Activated CD8-positive, alpha-beta memory T cell treated with anti-CD3 and anti-CD28 coated beads for 36 hours (primary cell): ENCODE measurements at regions not wholly inside any gene's neighbourhood (a gene's known extent, or its start where the extent isn't known, plus 50 kb on each side); places are given as distances from the start of the nearest gene placed in this dataset.

ENCODE experiments used
- CTCF ChIA-PET: fragments of 350-600 bp; sonication (Branson Sonifier 250); formaldehyde crosslinking; loops from one replicate; lab custom pipeline; 2021; ENCODE audit warnings: antibody characterized with exemption; lab: Charles Lee
- POLR2A ChIA-PET: fragments of 350-600 bp; sonication (Branson Sonifier 250); formaldehyde crosslinking; loops from one replicate; lab custom pipeline; 2021; ENCODE audit warnings: antibody characterized with exemption; lab: Charles Lee

GRCh38 chr12:91326058-91327027, 143.7 kb upstream of the DCN start:
- CTCF ChIA-PET: interaction anchor here (1.7 kb wide), 1 partner anchor 348 kb away, joined by 5 read pairs; no protein-coding TSS in a partner anchor
- POLR2A ChIA-PET: no interaction called here

DNA sequence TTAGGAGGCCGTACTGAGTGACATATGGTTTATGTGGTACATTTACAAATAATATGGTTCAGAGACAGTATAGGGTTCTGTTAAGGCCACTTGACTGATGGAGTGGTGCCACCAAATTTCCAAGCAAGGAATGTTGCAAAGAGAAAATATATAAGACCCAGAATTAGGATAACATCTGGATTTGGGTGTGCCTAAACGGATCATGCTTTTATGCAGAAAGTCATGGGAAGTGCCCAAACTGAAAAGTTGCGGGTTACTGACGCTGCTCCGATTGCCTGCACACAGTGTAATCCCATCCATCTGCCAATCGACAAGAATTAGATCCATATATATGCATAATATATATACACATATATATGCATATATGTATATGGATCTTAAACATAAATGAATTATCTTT, 138.4 kb upstream of the DCN start:
- POLR2A ChIA-PET: no interaction called here
- CTCF ChIA-PET: no interaction called here

DNA sequence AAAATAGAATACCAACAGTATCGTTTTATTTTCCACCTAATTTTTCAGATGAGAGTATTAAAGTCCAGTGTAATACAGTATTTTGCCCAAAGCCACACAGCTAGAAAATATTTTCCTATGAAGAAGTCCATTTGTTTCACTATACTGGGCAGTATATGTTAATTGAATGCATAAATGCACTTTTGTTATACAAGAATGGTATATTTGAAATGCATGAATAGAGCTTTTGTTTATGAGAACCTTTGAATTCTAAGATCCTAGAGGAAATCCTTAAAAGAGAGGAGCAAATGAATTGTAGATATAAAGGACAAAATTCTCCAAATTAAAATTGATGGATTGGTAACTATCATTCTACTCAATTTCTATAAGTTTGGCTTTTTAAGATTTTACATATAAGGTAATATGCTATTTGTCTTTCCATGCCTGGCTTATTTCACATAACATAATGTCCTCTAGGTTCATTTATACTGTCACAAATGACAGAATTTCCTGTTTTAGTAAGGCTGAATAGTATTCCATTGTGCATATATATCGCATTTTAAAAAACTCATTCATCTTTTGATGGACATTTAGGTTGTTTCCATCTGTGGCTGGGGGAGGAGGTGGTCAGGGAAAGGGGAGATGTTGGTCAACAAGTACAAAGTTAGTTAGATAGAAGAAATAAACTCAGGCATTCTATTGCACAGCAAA, 136.6 kb upstream of the DCN start:
- POLR2A ChIA-PET: no interaction called here
- CTCF ChIA-PET: no interaction called here

DNA sequence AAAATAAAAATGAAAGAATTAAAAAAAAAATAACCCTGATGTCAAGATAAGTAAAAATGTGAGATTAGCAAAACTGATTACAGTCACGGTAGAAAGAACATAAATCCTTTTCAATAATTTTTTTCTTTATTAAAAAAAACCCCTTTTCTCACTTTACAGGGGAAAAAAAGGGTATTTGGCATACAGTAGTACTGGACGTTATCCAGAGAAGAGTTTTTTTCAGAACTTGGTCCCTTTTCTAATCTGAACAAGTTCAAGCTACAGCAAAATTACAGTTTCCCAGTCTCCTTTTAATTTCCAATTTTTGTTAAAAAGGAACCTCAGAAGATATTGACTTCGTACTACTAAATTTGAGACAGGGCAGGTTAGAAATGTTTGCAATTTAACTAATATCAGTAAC, 134.7 kb upstream of the DCN start:
- ChIA-PET CTCF (no interaction called here), POLR2A (no interaction called here)

DNA sequence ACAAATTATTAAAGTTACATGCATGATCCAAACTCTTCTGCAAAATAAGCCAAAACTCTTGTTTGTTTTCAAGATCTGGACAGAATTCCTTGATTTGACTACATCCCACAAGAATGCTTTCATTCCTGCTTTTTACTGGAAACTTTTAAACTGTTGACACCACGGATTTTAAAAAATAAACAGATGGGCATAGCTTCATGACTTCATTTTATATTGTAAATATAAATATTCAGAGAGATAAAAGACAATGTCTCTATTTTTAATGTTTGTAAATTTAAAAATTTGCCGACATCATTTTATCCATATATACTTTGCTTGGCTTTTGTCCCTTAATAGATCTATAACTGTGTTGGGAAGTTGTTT, 134.3 kb upstream of the DCN start:
- ChIA-PET CTCF (no interaction called here), POLR2A (no interaction called here)

GRCh38 chr12:91316161-91316906, 133.7 kb upstream of the DCN start:
- POLR2A ChIA-PET: no interaction called here

GRCh38 chr12:91311081-91311480, 128.5 kb upstream of the DCN start:
- ChIA-PET CTCF (no interaction called here), POLR2A (no interaction called here)

More at GRCh38 chr12:91316161-91316906, 133.7 kb upstream of the DCN start:
- CTCF ChIA-PET: no interaction called here

DNA sequence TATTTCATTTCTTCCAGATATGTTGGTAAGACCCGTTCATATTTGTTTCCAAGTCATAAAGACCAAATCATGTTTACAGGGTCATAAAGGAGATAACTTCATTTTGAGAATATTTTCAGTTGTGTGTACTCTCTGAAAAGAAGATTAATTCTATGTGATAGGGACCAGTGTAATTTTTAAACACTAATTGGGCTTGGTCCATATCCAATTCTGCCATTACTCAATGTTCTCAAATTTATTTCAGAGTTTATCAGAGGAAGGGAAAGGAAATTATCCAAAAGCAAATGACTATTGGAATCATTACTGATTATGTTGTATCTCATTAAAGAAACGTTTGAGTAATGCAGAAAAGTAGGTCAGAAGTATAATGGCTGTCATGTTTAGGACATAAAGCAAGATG, 126.8 kb upstream of the DCN start:
- CTCF ChIA-PET: no interaction called here
- POLR2A ChIA-PET: no interaction called here

GRCh38 chr12:91307957-91308670, 125.5 kb upstream of the DCN start:
- POLR2A ChIA-PET: no interaction called here
- CTCF ChIA-PET: no interaction called here

DNA sequence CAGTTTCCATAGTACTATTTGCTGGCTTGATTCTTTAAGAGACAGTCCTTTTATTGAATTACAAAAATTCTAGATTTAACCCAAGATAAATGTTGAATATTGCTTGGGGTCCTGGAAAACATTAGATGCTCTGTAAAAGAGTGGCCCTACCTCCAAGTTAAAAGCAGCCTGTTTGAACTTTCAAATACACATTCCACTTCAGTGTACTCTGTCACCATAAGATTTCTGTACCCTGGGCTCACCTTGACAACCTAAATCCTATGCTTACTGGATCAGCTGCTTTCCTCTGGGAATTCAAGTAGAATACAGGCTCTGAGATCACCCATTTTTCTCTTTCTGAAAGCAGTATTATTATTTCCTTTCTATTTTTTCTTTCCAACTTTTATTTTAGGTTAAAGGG, 107.7 kb upstream of the DCN start:
- POLR2A ChIA-PET: no interaction called here
- CTCF ChIA-PET: no interaction called here

DNA sequence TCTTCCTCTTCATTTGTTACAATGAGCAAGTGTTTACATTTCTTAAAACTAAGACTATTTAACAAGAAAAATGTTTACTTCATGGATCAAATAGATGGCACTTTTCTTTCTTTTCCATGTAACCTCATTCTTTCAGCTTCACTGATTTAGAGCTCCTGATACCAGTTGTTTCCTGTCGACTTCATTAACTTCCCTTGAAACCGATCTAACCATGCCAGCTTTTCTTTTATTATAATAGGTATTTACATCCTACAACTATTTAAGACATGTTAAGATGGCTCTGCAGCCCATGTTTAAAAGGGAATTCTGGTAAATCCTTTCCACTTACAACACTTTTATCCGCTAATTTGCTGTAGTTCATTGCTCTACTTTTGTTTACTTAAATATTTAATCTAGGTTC, 107.3 kb upstream of the DCN start:
- POLR2A ChIA-PET: no interaction called here
- CTCF ChIA-PET: no interaction called here

DNA sequence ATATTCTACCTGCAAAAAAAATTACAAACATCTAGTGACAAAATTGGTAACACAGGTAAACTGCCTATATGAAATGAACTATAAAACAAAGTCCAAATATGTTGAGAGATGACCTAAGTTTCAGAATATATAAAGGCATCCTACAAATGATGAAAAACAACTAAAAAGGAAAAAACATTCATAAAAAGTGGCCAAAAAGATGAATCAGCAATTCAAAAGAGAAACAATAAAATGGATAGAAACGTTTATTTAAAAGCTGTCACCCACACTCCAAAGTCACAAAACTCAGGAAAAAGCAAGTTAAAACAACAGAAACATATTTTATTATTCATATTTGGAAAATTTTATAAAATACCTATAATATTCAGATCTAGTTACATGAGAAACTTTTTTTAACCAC, 106.5 kb upstream of the DCN start:
- CTCF ChIA-PET: no interaction called here
- POLR2A ChIA-PET: no interaction called here

DNA sequence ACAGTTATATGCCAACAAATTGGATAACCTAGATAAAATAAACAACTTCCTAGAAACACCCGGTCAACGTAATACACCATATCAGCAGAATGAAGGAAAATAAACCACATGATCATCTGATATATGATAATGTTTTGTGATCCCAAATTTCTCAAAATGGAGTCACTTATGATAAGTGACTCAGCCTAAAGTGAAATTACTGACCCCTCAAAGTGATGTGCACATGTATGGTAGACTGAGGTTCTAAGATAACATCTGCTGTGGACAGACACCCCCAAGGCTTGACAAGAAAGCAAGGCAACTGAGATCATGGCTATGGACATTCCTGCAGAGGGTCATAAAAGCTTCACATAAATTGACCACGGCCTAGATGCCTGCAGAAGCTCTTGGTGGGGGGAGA, 105.1 kb upstream of the DCN start:
- CTCF ChIA-PET: no interaction called here
- POLR2A ChIA-PET: no interaction called here

- CTCF ChIA-PET: no interaction called here
- POLR2A ChIA-PET: no interaction called here
Measured at GRCh38 chr12:91278126-91278525, 95.5 kb upstream of the DCN start.

- ChIA-PET POLR2A (no interaction called here), CTCF (interaction anchor here (0.6 kb wide), 1 partner anchor 11 kb away, joined by 3 read pairs; no protein-coding TSS in a partner anchor)
Measured at GRCh38 chr12:91276509-91276908, 93.9 kb upstream of the DCN start.

DNA sequence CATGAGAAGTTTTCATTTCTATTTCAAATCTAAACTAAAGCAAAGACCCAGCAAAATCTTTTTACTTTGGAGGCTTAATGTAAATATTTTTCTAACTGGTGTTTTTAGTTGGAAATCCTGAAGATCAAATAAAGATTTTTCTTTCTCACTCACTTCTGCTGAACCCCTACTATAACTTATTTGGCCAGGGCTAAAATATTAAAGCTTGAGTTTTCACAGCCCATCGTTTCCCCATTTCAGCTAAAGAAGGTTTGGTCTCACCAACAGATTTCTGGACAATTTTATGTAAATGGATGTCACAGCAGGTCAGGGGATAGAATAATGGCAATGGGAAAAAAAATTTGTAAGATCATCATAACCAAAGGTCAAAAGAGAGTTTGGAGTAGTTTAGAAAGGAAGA, 92.7 kb upstream of the DCN start:
- POLR2A ChIA-PET: no interaction called here
- CTCF ChIA-PET: no interaction called here

DNA sequence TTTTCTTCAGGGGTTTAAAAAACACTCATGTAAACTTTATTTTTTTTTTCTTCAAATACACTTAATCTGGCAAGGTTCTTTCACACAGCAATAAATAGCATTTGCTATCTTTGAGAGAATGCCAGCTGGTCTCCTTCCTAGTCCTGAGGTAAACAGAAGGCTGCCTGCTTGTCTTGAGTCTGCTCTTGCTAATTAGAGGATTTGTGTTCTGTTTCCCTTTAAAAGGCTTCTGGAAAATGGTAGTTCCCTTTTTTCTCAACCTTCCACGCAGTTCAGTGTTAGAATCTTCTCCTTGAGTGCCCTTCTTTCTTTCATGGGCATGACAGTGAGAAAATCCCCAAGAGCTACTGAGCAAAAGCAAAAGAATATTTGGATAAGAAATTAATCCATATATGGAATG, 92.3 kb upstream of the DCN start:
- ChIA-PET POLR2A (no interaction called here), CTCF (no interaction called here)

DNA sequence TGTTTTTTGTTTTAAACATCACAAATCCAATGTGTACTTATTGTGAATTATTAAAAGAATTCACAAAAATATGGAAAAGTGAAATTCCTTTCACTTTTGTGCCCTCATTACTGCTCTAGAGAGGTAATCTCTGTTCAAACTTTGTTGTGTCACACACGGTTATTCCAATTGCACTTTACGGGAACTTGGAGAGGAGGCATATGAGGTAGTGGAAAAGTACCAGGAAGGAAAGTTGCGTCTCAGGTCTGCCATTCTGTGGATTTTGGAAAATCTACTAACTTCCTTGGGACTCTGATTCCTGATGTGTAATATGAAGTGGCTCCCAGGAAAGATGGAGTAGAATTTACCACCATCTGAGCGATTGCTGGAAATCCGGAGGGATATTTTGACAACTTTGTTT, 90.9 kb upstream of the DCN start:
- ChIA-PET CTCF (no interaction called here), POLR2A (no interaction called here)

- ChIA-PET CTCF (no interaction called here), POLR2A (no interaction called here)
Measured at GRCh38 chr12:91272461-91273063, 89.9 kb upstream of the DCN start.
